ENCODE measurements at regions not wholly inside any gene's neighbourhood (a gene's known extent, or its start where the extent isn't known, plus 50 kb on each side); places are given as distances from the start of the nearest gene placed in this dataset.

DNA sequence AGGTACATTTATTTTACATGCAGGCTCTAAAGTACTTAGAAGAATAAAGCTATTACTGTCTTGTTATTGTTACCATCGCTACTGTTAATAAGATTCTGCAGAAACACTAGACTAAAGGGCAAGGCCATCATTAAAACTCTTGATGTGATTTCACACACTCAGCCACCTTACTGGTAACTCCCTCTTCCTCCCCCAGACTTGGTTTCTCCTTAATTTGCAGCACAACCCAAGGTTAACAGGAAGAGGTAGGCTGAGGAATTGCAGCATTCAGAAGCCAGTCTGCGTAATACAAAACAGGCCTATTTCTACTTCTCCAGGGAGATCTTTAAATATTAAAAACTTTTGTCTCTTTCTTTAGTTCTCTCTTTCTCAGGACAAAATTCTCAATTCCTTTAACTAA lies 210.3 kb downstream of the BTG1 start:
- in situ Hi-C loops (cut with MboI; ENCODE audit: low sequenced_read_pairs): no loop called here

DNA sequence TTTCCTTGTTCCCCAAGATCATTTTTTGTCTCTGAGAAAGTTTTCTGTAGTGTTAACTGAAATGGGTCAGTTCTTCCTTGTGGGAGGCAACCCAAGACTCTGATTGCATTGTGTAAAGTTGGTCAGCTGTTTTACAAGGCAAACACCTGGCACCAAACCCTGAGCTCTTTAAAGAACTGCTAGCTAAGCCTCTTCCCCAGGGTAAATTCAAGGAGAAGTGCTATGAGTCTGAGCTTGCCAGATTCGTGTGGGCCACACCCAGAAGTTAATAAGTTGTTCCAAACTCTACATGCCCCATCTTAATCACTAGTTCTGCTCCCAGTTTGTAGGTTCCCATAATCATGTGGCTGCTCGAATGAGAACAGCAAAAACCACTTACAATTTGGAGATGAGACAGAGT lies 214.5 kb downstream of the BTG1 start:
- in situ Hi-C loops (cut with MboI; ENCODE audit: low sequenced_read_pairs): no loop called here

DNA sequence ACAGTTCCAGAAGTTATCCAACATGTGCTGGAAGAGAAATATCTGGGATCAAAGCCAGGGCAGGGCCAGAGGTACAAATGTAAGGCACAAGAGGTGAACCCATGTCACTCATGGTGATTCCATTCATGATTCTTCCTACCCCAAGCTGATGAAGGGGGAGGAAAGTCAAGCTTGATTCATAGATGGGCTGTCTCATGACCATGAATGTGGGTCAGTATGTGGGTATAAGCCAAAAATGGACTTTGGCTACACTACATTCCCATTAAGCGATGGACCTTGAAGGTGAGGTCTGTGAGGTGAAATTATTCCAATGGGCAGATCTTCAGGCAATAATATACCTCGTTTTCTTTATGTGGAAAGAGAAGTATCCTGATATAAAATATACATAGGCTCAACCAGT lies 217.1 kb downstream of the BTG1 start:
- in situ Hi-C loops (cut with MboI; ENCODE audit: low sequenced_read_pairs): no loop called here

DNA sequence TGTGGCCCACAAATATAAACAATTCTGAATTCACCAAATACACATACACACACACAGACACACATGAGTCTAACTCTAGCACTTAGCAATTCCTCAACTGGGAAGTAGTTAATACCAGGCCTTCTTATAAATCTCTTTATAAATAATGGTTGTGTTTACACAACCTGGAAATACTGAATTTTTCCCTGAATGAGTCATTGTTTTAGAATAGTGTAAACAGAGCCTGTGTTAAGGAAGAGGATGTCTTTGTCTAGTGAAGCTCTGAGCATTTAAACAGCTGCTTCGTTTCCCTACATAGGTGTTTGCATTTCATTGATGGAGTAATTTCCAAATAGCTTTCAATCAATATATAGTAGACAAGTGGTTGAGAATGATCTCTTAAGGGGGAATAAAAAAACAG lies 218.8 kb downstream of the BTG1 start:
- in situ Hi-C loops (cut with MboI; ENCODE audit: low sequenced_read_pairs): no loop called here

DNA sequence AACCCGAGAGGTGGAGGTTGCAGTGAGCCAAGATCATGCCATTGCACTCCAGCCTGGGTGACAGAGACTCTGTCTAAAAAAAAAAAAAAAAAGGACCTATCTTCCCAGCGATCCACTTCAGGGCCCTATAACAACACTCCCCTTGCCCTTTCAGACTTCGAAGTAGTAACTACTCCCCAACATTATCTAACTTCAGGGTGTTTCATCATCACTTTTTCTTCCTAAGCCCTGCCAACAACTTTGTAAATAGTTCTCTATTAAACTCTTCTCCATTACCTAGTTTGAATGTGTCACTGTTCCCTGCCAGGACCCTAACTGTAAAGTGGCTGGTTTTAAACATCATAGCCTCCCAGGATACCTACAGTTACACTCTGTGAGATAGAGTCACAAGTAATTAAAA lies 220.8 kb downstream of the BTG1 start:
- in situ Hi-C loops (cut with MboI; ENCODE audit: low sequenced_read_pairs): no loop called here

DNA sequence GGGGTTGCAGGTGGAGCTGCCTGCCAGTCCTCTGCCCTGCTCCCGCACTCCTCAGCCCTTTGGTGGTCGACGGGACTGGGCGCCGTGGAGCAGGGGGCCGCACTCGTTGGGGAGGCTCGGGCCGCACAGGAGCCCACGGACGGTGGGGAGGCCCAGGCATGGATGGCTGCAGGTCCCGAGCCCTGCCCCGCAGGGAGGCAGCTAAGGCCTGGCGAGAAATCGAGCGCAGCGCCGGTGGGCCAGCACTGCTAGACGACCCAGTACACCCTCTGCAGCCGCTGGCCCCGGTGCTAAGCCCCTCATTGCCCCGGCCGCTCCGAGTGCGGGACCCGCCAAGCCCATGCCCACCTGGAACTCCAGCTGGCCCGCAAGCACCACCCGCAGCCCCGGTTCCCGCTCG lies 221.8 kb downstream of the BTG1 start:
- in situ Hi-C loops (cut with MboI; ENCODE audit: low sequenced_read_pairs): no loop called here

DNA sequence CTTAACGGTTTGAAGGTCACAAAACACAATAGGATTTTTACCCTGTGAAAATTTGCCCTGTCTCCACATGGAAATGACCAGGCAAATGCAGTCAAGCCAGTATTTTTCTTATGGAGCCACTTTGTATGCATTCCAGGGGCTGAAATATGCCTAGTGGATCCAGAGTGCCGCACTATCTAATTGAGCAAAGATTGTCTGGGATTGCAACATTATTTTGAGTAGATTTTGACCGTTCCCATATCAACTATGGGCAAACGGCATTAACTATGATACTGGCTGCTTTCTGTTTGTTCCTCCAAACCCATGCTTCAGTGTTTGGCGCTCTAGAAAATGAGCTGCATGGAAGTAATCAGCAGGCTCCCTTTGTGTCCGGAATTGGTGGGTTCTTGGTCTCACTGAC lies 223.0 kb downstream of the BTG1 start:
- in situ Hi-C loops (cut with MboI; ENCODE audit: low sequenced_read_pairs): no loop called here

DNA sequence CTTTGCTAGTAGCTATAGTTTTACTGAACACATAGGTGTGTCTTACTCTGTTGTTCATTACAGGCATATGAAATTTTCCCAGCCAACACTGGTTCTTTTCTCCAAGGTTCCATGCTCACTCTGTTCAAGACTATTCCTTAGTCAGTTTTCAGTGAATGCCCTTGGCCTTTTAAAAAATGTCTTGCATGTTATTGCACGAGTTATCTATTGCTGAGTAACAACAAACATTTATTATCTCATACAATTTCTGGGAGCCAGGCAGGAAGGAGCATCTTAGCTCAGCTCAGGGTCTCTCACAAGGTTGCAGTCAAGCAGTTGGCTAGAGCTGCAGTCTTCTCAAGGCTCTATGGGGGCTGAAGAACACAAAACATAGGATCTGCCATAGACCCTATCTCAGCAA lies 223.5 kb downstream of the BTG1 start:
- in situ Hi-C loops (cut with MboI; ENCODE audit: low sequenced_read_pairs): no loop called here

DNA sequence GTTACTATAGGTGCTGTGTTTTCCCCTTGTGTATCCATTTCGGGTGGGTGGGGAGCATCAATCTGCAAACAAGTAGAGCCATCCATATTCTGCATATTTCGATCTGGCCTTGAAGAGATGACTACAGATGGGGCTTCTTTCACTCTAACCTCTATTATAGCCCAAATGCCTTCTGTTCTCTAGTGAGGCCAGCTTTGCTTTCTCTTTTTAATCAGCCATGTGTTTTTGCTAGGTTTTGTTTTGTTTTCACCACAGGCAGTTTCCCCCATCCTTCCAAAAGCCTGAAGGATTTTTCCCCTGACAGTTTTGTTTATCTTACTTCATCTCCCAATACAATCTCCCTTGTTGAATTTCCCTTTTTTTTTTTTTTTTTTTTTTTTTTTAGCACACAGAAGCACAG lies 224.1 kb downstream of the BTG1 start:
- in situ Hi-C loops (cut with MboI; ENCODE audit: low sequenced_read_pairs): no loop called here

DNA sequence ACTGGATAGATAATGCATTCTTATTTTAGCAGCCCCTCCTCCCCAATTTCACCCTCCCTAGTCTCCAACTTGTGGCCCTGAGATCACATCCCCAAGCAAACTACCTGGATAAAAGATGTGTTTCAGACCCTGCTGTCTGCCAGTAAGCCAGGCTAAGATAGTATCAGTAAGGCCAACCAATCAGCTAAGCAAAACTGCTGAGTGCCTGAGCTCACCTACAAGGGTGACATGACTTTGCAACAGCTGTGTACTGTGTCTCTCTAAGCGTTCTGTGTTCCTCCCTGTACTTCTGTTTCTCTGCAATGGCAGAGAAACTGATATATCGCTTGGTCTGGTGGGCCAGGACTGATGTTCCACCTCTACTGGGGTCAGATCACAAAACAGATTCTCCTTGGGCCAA lies 224.9 kb downstream of the BTG1 start:
- in situ Hi-C loops (cut with MboI; ENCODE audit: low sequenced_read_pairs): no loop called here

DNA sequence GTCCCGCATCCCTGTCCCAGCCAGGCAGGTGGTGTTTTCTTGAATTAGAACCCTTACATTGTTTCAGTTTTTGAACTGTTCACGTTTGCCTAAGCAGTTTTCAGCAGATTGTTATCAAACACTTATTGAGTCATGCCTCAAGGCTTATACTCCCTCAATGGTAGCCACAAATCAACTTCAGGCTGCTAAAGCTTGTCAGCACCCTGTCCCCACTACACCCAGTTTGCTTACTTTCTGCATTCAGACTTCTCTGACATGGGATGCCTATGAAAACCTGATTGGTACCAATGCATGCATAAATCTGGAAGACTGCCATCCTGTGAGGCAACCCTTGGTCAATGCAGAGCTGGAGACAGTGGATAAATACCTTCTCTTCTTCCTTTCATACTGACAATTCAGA lies 225.4 kb downstream of the BTG1 start:
- in situ Hi-C loops (cut with MboI; ENCODE audit: low sequenced_read_pairs): no loop called here

DNA sequence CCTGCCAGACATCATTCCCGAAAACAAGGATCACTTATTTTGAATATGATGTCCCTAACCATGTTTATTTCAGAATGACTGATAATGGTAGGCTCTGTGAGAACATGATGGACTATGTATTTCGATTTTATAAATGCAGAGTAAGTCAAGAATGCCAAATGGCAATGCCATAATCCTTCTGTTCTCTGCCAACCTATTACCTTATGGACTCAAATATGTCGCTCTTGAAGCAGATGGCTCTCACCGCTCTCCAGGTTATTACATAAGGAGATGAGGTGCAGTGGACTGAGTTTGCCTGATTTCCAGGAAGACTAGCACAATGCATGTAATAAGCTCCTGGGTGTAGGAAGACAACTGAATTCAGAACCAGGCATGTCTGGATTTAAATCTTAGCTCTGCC lies 227.2 kb downstream of the BTG1 start:
- in situ Hi-C loops (cut with MboI; ENCODE audit: low sequenced_read_pairs): no loop called here

DNA sequence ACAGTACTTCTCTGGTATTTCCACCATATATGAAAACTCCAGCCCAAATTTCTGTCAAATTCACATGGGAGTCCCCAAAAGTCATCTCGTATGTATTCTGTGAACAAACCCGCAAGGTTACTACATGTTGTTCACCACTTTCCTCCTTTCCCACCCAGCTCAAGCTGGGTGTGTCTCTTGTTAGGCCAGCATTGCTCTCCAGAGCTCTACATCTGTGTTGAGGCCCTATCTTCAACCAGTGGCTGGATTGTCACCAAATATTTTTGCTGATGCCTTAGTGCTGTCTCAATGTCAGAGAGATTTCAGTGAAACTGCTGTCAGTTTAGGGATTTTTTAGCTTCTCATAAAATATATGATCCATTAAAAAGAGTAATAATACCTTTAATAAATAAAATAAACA lies 230.9 kb downstream of the BTG1 start:
- in situ Hi-C loops (cut with MboI; ENCODE audit: low sequenced_read_pairs): no loop called here

DNA sequence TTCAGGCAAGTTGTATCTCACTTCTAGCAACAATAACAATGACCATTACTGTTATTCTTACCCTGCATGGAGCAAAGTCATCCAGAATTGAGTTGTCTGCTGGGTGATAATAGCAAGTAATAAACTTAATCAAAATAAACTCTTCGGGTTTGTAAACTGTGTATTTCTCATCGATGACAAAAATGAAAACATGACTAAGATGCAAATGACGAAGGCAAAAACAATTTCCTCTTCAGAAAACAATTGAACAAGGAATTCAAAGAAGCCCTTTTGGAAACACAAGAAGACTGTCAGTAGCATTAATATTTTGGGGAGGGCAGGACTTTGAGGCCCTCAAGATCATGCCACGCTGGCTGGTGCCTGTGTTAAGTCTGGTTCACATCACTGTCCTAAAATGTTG lies 232.0 kb downstream of the BTG1 start:
- in situ Hi-C loops (cut with MboI; ENCODE audit: low sequenced_read_pairs): no loop called here

DNA sequence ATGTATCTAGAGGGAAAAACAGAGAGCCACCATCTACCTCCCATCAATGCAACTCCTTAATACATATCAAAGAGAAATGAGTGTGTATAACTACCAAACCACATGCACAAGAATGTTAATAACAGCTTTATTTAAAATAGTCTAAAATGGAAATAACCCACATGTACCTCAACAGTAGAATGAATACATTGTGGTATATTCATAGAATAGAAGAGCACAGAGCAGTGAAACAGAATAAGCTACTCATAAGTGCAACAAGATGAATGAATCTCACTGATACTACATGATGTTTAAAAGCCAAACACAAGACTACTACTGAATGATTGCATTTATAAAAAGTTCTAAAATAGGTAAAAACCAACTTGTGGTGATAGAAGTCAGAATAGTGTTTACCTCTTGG lies 232.5 kb downstream of the BTG1 start:
- in situ Hi-C loops (cut with MboI; ENCODE audit: low sequenced_read_pairs): no loop called here

DNA sequence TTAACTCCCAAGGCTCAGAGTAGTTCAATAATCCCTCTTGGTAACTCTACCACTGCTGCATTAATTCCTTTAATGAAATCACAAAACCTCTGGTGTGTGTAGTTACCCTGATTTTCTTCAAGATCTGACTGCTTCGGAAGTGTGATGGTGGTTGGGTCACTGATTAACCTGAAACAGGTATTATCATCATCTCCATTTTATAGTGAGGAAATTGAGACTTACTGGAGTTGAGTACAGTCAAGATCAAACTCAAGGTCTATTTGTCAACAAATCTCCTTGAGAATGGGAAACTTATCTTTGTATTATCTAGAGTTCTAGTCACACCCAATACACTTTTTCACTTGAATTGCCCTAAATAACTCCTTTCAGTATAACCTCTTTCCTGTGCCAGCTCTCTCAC lies 233.5 kb downstream of the BTG1 start:
- in situ Hi-C loops (cut with MboI; ENCODE audit: low sequenced_read_pairs): no loop called here

DNA sequence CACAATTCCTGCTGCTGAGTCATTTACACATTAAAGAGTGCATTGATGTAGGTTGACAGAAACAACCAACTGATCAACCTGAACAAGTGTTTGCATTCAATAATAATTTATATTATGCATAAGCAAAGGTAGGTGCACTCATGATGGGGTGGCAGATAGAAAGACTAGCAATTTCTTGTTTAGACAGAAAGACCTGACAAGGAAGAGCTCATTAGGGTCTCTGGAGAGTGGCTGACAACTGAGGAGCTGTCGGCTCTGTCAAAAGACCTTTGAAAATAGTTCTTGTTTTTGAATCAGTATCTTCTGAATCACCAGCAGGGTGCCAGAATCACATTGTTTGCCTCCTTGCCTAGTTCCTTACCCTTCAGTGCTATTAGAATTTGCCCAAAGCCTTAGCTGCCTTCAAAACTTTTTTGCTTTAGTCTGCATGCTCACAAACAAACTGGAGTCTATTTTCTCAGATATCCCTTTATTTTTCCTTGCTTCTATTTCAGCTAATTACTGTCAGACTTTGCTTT lies 234.7 kb downstream of the BTG1 start:
- in situ Hi-C loops (cut with MboI; ENCODE audit: low sequenced_read_pairs): no loop called here

DNA sequence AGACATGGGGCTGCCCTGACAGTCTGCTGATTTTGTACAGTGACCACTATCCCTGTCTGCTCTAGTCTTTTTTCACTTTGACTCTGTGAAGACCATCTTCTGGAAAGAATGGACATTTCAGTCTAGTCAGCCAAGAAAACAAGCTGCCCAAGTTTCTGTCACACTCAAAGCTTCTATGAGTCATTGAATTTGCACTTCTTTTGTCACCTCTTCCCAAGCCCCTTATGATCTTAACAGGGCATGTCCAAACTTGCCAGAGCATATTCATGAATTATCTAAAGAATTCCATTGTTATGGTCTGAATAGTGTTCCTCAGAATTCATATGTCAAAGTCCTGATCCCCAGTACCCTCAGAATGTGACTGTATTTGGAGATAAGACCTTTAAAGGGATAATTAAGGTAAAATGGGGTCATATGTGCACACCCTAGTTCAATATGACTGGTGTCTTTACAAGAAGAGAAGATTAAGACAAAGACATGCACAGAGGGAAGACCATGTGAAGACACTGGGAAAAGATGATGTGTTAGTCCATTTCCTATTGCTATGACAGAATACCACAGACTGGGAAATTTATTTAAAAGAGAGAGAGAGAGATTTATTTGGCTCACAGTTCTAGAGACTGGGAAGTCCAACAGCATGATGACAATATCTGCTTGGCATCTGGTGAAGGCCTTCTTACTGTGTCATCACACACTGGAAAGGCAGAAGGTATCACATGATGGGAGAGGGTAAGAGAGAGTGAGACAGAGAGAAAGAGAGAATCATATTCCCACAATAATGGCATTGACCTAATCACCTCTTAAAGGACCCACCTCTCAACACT lies 242.6 kb downstream of the BTG1 start:
- in situ Hi-C loops (cut with MboI; ENCODE audit: low sequenced_read_pairs): no loop called here

DNA sequence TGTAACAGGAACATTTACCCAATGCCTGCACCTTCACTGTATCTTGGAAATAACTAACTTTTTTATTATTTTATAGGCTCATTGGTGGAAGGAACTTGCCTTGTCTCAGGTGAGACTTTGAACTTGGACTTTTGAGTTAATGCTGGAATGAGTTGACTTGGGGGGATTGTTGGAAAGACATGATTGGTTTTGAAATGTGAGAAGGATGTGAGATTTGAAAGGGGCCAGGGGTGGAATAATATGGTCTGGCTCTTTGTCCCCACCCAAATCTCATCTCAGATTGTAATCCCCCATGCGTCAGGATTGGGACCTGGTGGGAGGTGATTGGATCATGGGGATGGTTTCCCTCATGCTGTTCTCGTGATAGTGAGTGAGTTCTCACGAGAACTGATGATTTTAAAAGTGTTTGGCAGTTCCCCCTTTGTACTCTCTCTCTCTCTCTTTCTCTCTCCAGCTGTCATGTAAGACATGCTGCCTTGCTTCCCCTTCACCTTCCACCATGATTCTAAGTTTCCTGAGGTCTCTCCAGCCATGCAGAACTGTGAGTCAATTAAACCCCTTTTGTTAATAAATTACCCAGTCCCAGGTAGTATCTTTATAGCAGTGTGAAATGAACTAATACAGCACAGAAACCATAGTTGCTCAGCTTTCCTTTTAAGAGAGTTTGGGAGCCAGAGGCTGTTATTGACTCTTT lies 244.1 kb downstream of the BTG1 start:
- in situ Hi-C loops (cut with MboI; ENCODE audit: low sequenced_read_pairs): no loop called here

DNA sequence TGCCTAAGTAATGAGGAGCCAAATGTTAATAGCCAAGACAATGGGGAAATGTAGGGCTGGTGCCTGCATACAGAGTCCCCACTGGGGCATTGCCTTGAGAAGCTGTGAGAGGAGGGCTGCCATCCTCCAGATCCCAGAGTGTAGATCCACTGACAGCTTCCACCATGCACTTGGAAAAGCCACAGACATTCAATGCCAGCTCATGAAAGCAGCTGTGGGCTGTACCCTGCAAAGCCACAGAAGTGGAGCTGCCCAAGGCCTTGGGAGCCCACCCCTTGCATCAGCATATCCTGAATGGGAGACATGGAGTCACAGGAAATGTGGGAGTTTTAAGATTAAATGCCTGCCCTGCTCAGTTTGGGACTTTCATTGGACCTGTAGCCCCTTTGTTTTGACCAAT lies 244.7 kb downstream of the BTG1 start:
- in situ Hi-C loops (cut with MboI; ENCODE audit: low sequenced_read_pairs): no loop called here

DNA sequence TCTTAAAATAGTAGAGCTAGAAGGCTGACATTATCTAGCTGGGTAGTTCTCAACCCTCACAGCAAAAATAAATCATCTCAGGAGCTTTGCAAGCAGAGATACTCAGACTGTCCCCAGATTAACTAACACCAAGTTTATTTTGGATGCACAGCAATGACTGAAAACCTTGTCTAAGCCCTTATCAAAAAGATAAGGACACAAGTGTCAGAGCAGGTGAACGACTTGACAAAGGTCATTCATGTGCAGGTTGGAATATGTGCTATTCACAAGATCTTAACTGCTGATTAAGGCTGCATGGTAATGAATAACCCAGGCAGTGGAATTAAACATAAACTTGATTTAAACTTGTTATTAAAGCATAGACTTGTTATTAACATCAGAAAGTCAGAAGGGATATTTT lies 246.6 kb downstream of the BTG1 start:
- in situ Hi-C loops (cut with MboI; ENCODE audit: low sequenced_read_pairs): no loop called here

DNA sequence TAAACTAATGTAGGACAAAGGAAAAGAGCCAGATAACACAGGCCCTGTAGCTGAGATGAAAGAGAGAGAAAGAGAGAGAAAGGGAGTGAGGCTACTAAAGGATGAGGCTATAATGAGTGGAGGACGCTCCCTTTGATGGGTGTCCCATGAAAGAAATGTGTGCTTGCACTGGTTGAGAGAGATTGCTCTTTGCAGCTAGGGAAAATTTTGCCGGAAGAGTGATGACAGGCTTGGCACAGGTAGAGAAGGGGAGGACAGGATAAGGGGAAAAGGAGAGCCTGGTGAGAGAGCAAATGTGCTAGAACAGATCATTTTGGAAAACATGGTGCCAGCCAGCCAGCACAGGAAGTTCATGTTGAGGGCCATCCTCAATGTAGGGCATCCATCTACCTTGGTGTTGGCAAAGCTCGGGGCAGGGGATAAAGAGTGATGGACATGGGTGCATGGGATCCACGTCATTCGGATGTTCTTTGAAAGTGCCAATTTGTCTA lies 248.6 kb downstream of the BTG1 start:
- in situ Hi-C loops (cut with MboI; ENCODE audit: low sequenced_read_pairs): no loop called here
